NOMO-1 (cell line): ENCODE measurements at regions not wholly inside any gene's neighbourhood (a gene's known extent, or its start where the extent isn't known, plus 50 kb on each side); places are given as distances from the start of the nearest gene placed in this dataset.

Source experiments
- DNase-seq, 2 experiments: peaks; one replicate each; lab custom pipeline; 2025; ENCODE audit not compliant: unreplicated experiment in 2 of 2; lab: John Stamatoyannopoulos, UW

DNA sequence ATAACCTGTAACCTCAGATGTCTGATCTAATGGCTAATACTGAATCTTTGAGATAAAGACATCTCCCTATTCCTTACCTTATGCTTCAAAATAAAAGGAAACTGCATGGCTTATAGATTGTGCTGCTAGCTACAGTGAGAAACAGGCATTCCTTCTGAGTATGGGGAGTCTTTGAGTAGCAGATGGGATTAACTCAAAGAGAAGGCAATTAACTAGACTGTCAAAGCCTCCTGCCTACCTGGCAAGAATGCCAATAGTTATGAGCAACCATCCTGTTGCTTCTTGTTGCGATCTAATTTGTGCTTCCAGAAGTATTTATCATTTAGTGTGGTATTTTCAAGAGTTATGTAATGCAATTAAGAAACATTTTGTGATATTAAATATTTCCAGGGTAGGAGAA, 660.0 kb upstream of the TMEFF2 start:
- DNase-seq, result no peak

DNA sequence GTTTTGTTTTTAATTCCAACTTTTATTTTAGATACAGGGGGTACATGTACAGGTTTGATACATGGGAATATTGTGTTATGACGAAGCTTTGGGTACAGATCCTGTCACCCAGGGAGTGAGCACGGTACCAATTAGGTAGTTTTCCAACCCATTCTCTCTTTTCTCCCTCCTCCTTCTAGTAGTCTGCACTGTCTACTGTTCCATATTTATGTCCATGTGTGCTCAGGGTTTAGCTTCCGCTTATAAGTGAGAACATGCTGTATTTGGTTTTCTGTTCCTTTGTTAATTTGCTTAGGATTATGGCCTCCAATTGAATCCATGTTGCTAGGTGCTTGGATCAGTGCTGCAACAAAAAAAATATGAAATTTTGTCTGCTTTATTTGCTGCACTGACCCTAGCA, 659.3 kb upstream of the TMEFF2 start:
- no peak for DNase-seq

DNA sequence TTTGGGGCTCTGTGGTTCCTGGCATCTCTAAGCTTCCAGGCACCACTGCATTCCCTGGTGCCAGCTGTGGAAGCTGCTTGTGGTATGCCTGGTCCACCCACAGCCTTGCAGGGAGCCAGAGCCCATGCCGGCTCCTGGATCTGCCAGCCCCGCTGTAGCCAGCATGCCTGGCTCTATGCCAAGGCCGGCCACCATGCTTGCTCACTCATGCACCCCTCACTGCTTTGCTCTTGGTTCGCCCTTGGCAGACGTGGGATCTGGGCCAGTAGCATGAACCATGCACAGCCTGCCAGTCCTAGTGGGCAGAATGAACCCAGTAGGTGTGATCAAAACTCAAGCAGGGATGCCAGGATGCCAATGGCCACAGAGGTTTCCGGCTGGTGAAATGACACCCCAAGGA, 634.2 kb upstream of the TMEFF2 start:
- DNase-seq, result no peak

DNA sequence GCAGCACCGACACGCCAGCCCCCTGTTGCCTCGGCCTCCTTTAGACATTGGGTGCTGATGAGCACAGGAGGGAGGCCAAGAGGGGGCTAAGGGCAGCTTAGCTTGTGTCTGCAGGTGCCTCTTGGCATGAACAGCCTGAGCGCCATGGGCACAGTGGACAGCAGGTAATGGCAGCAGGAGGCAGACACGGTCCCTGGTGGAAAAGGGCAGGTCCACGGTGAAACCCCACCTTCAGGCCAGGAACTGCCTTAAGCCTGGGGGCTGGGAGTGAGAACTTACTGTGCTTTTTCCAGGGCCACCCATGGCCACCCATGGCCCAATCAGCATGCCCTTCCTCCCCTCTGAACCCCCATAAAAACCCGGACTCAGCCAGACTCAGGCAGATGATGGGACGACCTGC, 633.4 kb upstream of the TMEFF2 start:
- no peak for DNase-seq

DNA sequence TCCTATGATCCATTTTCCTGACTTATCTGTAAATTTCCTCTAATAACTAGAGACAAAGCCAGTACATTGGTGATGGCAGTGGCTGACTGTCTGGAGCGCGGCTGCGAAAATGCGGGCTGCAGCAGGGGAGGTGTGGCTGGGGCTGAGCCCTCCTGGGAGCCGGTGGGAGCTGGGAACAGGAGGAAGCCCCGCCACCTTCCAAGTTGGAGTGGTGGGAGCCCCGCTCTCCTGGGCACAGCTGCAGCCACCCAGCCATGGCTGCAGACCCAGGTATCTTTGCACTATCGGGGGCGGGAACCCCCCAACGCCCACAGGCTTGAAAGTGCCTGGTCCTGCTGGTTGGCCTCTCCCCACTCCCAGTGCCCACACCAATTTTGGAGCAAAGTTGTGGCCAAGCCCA, 633.0 kb upstream of the TMEFF2 start:
- no peak for DNase-seq

DNA sequence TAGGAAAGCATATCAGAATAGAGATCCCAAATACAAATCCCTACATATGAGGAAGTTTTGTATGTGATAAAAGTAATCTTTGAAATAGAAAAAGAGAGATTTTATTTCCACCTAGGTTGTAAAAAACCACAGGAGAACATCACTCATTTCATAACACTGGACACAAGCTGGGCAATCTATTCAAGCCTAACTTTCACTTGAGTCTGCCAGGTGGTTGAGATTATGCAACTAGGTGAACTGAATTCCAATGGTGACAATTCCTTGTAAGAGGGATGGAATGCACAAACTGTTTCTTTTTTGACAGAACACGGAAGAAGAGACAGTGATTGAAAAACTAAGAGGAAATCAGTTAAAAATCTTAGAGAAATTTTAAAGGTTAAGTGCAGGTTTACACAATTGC, 619.6 kb upstream of the TMEFF2 start:
- DNase-seq, result no peak

DNA sequence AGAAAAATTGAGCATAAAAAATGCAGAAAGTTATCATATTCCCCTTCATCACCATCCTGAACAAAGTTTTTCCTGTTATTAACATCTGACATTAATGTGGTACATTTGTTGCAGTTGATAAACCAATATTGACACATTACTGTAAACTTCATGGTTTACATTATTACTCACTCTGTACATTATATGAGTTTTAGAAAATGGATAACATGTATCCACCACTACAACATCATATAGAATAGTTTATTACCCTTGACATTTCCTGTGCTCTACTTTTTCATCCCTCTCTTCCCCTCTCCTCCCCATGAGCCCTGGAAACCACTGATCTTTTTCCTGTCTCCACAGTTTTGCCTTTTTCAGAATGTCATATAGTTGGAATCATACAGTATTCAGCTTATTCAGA, 618.6 kb upstream of the TMEFF2 start:
- DNase-seq, result no peak

DNA sequence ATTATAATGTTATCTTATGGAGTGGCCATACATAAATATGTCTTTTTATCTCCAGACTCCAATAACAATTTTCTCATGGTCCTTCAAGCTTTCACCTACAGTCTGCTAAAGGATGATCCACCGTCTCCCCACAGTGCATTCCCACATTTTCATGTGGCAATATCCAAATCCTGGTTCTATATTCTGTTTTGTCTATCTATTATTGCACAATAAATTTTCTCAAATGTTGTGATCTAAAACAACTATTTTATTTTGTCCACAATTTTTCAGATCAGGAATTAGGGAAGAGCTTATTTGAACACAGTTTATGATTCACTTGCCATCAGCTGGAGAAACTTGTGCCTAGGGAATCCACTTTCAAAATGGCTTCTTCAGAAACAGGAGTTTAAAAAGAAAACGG, 614.4 kb upstream of the TMEFF2 start:
- DNase-seq, result no peak

DNA sequence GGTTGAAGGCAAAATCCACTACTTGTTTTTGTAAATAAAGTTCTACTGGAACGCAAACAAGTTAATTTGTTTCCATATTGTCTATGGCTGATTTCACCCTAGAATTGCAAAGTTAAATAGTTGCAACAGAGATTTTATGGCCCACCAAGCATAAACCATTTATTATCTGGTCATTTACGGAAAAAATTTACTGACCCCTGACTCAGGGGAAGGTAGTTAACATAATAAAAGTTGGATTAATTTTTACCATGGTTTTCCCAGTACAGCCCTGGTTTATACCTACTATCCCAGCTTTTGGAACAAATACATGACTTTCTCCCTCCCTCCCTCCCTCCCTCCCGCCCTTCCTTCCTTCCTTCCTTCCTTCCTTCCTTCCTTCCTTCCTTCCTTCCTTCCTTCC, 588.9 kb upstream of the TMEFF2 start:
- DNase-seq, result no peak

DNA sequence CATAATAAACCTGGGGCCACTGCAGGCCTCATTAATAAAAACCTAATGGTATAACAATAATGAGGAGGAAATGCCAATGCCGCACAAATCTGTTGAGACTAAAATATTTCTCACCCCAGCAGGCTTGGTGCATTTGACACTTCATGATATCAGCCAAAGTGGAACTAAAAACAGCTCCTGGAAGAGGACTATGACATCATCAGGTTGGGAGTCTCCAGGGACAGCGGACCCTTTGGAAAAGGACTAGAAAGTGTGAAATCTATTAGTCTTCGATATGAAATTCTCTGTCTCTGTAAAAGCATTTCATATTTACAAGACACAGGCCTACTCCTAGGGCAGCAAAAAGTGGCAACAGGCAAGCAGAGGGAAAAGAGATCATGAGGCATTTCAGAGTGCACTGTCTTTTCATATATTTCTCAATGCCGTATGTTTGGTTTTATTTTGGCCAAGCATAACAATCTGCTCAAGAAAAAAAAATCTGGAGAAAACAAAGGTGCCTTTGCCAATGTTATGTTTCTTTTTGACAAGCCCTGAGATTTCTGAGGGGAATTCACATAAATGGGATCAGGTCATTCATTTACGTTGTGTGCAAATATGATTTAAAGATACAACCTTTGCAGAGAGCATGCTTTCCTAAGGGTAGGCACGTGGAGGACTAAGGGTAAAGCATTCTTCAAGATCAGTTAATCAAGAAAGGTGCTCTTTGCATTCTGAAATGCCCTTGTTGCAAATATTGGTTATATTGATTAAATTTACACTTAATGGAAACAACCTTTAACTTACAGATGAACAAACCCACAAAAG, 580.9 kb upstream of the TMEFF2 start:
- DNase-seq, result no peak

DNA sequence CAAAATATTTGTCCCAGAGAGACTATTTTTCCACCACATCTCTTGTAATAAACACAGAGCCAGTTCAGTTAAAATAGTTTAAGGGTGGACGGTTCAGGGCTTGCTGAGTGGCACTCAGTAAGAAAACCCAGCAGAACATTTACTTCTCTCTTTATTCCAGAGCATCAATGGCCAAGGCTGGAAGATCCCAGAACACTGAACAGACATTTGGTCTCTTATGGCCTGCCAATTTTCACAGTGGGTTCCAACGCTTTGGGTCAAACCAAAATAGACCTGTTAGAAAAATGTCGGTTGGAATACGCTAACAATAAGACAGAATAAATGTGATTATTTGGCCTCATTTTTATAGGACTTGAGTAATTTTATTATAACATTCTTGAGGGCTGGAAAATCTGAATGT, 580.3 kb upstream of the TMEFF2 start:
- no peak for DNase-seq

DNA sequence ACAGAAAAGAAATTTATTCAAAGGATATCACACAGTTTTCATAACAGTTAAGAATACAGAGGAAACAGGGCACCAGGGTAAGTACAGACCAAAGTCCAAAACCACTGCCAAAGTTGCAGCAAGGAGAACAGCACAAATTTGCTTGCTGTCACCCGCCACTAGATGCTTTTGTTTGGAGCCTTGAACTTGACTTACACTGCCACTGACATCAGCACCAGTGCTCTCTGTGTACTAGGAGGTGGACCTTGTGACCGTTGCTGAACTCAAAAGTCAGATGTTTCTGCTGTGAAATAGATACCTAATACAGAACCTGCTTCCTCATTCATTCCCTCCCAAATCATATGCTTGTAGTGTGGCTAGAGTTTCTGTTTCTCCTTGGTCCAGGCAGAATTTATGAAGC, 578.3 kb upstream of the TMEFF2 start:
- DNase-seq, result no peak

DNA sequence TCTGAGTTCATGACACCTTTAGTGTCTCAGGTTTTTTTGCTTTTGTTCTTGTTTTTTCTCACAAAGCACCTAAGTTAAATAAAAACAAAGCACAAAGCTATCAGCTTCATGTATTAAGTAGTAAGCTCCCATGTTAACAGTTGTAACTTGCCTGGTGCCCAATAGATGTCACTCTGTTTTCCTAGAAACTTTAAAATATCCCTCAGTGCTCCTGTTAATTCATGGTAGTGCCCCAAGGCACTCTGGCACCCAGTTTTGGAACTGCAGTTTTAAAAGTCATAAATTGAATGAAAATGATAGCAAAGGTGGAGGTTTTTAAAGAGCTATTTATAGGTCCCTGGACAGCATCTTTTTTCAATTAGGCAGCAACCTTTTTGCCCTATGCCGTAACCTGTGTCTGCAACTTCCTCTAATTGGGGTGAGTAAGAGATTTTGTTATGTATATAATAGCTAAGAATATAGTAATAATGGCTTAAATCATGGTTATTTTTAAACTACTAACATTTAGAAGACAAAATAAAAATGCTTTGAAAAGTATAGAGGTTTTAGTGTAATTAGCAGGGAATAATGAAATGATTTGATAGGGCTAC, 555.0 kb upstream of the TMEFF2 start:
- no peak for DNase-seq

DNA sequence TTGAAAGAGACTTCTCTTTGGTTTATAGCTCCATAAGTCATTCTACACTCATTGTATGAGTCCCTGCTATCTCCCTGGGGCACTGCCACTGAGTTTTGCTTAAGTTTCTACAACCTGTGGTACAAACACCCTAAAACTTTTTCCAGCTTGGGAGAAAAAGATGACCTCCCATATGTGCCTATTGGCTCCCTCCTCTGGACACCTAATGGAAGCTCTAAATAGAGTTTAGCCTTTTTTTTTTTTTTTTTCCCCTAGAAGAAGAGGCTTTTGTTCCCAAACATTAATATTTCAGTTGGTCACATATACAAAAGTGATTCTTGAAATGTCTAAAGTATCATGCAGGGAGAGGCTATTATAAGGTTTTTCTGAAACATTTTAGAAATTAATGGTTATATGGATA, 547.2 kb upstream of the TMEFF2 start:
- no peak for DNase-seq

DNA sequence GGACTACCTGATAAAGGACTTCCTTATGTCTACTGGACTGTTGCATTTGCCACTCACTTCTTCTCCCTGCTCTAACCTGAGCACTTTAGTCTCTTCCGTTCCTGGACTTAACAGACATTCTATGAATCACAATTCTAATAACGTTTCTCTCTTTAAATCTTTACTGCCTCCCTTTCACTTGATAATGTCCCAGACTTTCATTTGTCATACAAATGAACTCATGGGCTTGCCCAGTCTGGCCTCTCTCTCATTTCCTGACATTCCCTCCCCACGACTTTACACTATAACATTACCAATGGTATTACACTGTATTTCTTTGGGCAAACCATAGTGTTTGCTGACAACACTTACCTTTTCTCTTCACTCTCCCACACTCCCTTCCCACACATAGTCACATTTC, 540.7 kb upstream of the TMEFF2 start:
- DNase-seq, result no peak

DNA sequence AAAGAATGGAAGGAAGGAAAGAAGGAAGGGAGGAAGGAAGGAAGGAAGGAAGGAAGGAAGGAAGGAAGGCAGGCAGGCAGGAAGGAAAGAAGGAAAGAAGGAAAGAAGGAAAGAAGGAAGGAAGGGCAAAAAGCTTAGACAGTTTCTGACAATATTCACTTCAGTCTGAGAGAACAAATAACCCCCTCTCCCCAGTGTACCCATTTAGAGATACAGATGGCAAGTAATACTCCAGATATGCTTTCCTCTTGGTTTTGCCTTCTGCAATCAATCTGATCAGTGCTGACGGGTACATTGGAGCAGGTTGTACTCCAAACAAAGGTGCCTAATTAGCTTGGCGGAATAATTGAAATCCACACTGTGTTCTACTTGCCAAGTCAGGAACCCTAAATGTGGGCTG, 534.6 kb upstream of the TMEFF2 start:
- DNase-seq, result no peak

DNA sequence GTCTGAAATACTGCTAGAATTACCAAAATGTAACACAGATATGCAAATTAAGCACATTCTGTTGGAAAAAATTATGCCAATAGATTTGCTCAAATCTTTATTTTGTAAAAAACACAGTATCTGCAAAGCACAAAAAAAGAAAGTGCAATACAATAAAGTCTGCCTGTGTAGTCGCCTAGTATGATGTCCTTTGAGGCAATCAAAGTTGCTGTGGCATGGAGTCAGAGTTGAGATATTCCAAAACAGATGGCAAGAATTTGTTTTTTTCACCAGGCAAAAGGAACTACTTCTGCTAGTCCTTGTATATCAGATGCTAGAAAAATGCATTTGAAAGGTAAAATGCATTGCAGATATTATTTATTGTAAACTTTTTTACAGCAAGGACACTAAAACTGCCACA, 531.3 kb upstream of the TMEFF2 start:
- DNase-seq, result no peak

DNA sequence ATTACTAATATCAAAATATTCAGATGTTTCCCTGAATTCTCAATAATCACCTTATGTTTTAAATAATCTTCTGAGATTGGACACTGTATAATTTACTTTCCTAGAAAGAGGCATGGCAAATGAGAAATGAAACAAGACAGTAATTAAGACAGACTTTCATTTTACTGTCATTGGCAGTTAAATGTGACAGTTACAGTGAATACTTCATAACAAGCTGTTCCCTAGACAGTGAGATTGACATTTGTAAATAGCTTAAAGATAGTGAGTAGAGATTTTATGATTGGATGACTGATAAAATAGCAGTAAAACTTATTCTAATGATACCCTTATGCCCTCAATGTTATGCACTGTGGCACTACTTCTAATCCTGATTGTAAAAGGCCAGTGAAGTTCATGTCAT, 524.9 kb upstream of the TMEFF2 start:
- no peak for DNase-seq

DNA sequence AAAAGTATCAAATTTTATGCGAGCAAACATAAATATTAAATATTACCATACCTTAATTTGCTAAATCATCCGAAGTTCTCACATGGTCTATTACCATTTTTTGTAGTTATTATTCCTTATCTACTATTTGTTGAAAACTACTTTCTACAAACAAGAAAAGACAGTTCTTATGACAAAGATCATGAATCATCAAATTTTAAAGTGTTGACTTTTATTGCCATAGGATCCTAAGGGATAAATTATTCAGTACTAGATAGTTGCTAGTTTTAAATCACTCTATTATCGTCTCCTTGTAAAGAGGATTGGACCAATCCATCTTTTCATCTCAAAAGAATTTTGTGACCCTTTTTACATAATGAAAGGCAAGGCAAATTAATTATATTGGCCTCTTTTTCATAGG, 523.6 kb upstream of the TMEFF2 start:
- DNase-seq, result no peak

DNA sequence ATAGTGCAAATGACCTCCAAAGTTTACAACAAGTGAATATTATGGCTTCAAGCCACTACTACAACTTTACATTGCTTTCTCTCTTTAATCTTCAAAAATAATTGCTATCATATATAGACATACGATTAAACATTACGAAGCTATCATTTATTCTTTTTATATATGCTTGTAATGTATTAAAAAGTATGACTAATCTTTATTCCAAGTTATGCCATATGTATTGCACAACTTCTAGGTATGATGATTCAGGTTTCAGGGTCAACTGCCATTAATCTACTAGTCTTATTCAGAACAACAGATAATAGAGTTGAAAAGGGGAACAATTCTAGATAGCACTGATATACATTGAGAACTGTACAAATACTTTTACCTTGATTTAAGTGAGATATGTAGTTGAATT, 506.2 kb upstream of the TMEFF2 start:
- DNase-seq, result no peak

DNA sequence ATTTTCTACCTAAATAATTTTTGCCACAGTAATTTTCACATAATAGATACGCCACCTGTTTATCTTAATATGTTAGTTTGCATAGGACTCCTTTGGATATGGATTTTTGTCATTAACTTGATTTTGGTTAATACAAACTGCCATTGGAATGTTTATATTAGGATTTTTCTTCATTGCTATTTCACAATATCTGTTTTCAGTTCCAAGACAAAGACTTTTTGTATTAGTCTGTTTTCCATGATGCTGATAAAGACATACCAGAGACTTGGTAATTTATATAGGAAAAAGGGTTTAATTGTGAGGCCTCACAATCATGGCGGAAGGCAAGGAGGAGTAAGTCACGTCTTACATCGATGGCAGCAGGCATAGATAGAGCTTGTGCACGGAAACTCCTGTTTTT, 503.1 kb upstream of the TMEFF2 start:
- DNase-seq, result no peak

DNA sequence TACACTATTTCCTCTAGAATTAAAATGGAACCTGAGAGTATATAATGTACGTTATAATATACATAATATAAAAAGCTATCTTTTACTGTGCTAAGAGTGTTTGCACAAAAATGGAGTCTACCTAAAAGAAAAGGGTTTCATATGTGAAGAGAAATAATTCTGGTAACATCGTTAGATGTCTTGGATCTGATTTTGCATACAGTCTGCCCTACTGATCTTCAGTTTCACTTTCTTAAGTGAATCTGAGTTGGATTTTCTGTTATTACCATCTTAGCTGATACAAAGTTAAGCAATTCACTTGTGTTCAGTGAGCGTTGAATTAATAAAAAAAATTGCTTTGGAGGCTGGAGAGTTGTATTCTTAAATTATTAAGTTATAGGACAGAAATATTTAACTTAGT, 502.1 kb upstream of the TMEFF2 start:
- DNase-seq, result no peak

DNA sequence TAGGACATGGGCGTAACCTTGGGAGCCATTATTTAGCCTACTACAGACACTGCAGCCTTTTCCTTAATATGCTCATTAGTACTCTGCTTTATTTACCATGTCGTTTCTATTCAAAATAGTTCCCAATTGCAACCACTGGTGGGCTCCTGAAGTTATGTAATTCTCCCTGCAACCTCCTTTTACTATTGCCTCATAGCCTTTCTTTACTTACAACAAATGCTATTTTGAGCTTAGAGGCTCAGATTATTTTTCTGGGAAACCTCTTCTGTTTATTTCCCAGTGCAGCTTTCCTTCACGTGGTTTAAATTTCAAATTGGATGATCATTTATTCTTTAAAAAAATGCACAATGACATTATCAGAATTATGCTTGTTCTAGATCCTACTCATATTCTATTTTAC, 492.3 kb upstream of the TMEFF2 start:
- DNase-seq, result peak in 1 of 2 experiments; percentile 1
